GM23338 (cell line): ENCODE measurements at regions not wholly inside any gene's neighbourhood (a gene's known extent, or its start where the extent isn't known, plus 50 kb on each side); places are given as distances from the start of the nearest gene placed in this dataset.

Experiments
- CREB1 ChIP-seq: fragments of 250-450 bp; sonication (Bioruptor Pico); IDR thresholded peaks from 2 replicates; pipeline ENCODE4 v1.5.0; 2020; ENCODE audit warnings: low read depth, mild to moderate bottlenecking, moderate library complexity
- EZH2 ChIP-seq: fragments of 200-600 bp; sonication (generic); IDR thresholded peaks from one replicate; pipeline ENCODE4 v1.8.0; 2017; ENCODE audit warnings: antibody characterized with exemption, mild to moderate bottlenecking, low read depth; ENCODE audit not compliant: unreplicated experiment
- EZH2phosphoT487 ChIP-seq: fragments of 200-600 bp; sonication (generic); IDR thresholded peaks from one replicate; pipeline ENCODE4 v1.8.1; 2018; ENCODE audit warnings: antibody characterized with exemption; ENCODE audit not compliant: unreplicated experiment
- JUNB ChIP-seq: IDR thresholded peaks from one replicate; pipeline ENCODE4 v1.6.1; 2016; ENCODE audit warnings: antibody characterized with exemption; ENCODE audit not compliant: unreplicated experiment
- NANOG ChIP-seq: IDR thresholded peaks from 2 replicates; pipeline ENCODE4 v1.6.1; 2016; ENCODE audit warnings: antibody characterized with exemption, borderline replicate concordance
- POLR2AphosphoS5 ChIP-seq: IDR thresholded peaks from 2 replicates; pipeline ENCODE4 v1.6.1; 2016; ENCODE audit warnings: antibody characterized with exemption, low read depth
- STAT1 ChIP-seq: IDR thresholded peaks from one replicate; pipeline ENCODE4 v1.6.1; 2016; ENCODE audit warnings: antibody characterized with exemption; ENCODE audit not compliant: unreplicated experiment
- ZNF114 ChIP-seq: fragments of 250-450 bp; sonication (Bioruptor Pico); IDR thresholded peaks from 2 replicates; pipeline ENCODE4 v1.5.0; 2020; ENCODE audit warnings: mild to moderate bottlenecking, moderate library complexity
- TF ChIP-seq, protein P1 (sequence below), 2 experiments: fragments of 200-600 bp in 1 of 2; sonication (generic) in 1 of 2; conservative IDR thresholded peaks; 2 replicates each; pipeline versions ENCODE4 v1.5.1 to v1.6.1; 2016 to 2017; ENCODE audit warnings: antibody characterized with exemption in 2 of 2, low read depth in 2 of 2, mild to moderate bottlenecking in 2 of 2, moderate library complexity in 1 of 2
- TF ChIP-seq, protein P2 (sequence below): IDR thresholded peaks from 2 replicates; pipeline ENCODE4 v1.6.1; 2016; ENCODE audit warnings: antibody characterized with exemption
- TF ChIP-seq, protein P3 (sequence below): IDR thresholded peaks from one replicate; pipeline ENCODE4 v1.6.1; 2018; ENCODE audit warnings: antibody characterized with exemption; ENCODE audit not compliant: unreplicated experiment

DNA sequence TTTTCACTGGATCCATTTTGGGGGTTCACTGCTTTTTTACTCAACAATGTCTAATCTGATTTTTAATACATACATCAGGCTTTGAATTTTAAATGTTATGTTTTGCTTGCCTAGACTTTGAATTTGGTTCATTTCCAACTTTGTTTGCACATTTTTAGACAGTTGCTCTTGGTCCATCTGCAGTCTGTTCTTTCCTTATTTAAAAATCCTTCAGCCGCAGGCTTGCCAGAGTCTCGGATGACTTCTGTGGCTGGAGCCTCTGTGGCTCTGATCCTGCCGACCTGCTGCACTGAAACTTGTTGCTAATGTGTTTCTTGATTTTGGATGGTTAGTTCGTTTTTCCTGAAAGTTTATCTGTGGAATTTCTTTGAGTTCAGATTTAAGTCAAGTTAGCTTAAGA is 172.0 kb upstream of the ALKAL2 start:
- TF ChIP-seq, protein P1, sequence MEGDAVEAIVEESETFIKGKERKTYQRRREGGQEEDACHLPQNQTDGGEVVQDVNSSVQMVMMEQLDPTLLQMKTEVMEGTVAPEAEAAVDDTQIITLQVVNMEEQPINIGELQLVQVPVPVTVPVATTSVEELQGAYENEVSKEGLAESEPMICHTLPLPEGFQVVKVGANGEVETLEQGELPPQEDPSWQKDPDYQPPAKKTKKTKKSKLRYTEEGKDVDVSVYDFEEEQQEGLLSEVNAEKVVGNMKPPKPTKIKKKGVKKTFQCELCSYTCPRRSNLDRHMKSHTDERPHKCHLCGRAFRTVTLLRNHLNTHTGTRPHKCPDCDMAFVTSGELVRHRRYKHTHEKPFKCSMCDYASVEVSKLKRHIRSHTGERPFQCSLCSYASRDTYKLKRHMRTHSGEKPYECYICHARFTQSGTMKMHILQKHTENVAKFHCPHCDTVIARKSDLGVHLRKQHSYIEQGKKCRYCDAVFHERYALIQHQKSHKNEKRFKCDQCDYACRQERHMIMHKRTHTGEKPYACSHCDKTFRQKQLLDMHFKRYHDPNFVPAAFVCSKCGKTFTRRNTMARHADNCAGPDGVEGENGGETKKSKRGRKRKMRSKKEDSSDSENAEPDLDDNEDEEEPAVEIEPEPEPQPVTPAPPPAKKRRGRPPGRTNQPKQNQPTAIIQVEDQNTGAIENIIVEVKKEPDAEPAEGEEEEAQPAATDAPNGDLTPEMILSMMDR (conservative IDR thresholded peaks at IDR 0.05; ENCODE audit: low read depth in 2 of 2): no peak
- TF ChIP-seq EZH2: no peak
- TF ChIP-seq, protein P2, sequence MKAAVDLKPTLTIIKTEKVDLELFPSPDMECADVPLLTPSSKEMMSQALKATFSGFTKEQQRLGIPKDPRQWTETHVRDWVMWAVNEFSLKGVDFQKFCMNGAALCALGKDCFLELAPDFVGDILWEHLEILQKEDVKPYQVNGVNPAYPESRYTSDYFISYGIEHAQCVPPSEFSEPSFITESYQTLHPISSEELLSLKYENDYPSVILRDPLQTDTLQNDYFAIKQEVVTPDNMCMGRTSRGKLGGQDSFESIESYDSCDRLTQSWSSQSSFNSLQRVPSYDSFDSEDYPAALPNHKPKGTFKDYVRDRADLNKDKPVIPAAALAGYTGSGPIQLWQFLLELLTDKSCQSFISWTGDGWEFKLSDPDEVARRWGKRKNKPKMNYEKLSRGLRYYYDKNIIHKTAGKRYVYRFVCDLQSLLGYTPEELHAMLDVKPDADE: no peak
- no peak for TF ChIP-seq EZH2phosphoT487
- TF ChIP-seq CREB1 (CRISPR knock-in tag): no peak
- TF ChIP-seq POLR2AphosphoS5: no peak
- TF ChIP-seq, protein P3, sequence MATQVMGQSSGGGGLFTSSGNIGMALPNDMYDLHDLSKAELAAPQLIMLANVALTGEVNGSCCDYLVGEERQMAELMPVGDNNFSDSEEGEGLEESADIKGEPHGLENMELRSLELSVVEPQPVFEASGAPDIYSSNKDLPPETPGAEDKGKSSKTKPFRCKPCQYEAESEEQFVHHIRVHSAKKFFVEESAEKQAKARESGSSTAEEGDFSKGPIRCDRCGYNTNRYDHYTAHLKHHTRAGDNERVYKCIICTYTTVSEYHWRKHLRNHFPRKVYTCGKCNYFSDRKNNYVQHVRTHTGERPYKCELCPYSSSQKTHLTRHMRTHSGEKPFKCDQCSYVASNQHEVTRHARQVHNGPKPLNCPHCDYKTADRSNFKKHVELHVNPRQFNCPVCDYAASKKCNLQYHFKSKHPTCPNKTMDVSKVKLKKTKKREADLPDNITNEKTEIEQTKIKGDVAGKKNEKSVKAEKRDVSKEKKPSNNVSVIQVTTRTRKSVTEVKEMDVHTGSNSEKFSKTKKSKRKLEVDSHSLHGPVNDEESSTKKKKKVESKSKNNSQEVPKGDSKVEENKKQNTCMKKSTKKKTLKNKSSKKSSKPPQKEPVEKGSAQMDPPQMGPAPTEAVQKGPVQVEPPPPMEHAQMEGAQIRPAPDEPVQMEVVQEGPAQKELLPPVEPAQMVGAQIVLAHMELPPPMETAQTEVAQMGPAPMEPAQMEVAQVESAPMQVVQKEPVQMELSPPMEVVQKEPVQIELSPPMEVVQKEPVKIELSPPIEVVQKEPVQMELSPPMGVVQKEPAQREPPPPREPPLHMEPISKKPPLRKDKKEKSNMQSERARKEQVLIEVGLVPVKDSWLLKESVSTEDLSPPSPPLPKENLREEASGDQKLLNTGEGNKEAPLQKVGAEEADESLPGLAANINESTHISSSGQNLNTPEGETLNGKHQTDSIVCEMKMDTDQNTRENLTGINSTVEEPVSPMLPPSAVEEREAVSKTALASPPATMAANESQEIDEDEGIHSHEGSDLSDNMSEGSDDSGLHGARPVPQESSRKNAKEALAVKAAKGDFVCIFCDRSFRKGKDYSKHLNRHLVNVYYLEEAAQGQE: no peak
- TF ChIP-seq STAT1: no peak
- no peak for TF ChIP-seq ZNF114
- TF ChIP-seq NANOG: no peak
- TF ChIP-seq JUNB: no peak
